ENCODE measurements at regions not wholly inside any gene's neighbourhood (a gene's known extent, or its start where the extent isn't known, plus 50 kb on each side); places are given as distances from the start of the nearest gene placed in this dataset.

- WGBS, 2 donors: 56 to 73% methylated on average over 4 of the region's 4 CpGs
- DNase-seq (ENCODE audit: low spot score in 2 of 2): no peak
- TF ChIP-seq POLR2A (IDR thresholded peaks at IDR 0.05): no peak
- no peak for TF ChIP-seq CTCF (IDR thresholded peaks at IDR 0.05)
- H3K4me3 ChIP-seq (ENCODE audit: low read depth, poor library complexity, severe bottlenecking): no peak overlapping the region
- intact Hi-C loops (cut with DNase I; ENCODE audit: low total_unique reads): no loop called here
Observed at GRCh38 chr18:77919923-77920322, 670.3 kb downstream of the GALR1 start.

GRCh38 chr18:77935342-77935741 is 685.7 kb downstream of the GALR1 start:
- no peak for DNase-seq (ENCODE audit: low spot score in 2 of 2)
- H3K4me3 ChIP-seq (ENCODE audit: low read depth, poor library complexity, severe bottlenecking): no peak overlapping the region
- intact Hi-C loops (cut with DNase I; ENCODE audit: low total_unique reads): no loop called here
- TF ChIP-seq CTCF (IDR thresholded peaks at IDR 0.05) (no peak), POLR2A (IDR thresholded peaks at IDR 0.05) (no peak)
- 68 to 90% methylated on average over 1 of the region's 1 CpG for WGBS, 2 donors

- 79 to 83% methylated on average over 10 of the region's 10 CpGs for WGBS, 2 donors
- TF ChIP-seq CTCF (IDR thresholded peaks at IDR 0.05) (no peak), POLR2A (IDR thresholded peaks at IDR 0.05) (no peak)
- no peak overlapping the region for H3K4me3 ChIP-seq (ENCODE audit: low read depth, poor library complexity, severe bottlenecking)
- DNase-seq (ENCODE audit: low spot score in 2 of 2): no peak
- intact Hi-C loops (cut with DNase I; ENCODE audit: low total_unique reads): no loop called here
Observed at GRCh38 chr18:77940566-77940965, 690.9 kb downstream of the GALR1 start.

- WGBS, 2 donors: 75 to 82% methylated on average over 7 of the region's 7 CpGs
- H3K4me3 ChIP-seq (ENCODE audit: low read depth, poor library complexity, severe bottlenecking): no peak overlapping the region
- no peak for DNase-seq (ENCODE audit: low spot score in 2 of 2)
- TF ChIP-seq POLR2A (IDR thresholded peaks at IDR 0.05): no peak
- TF ChIP-seq CTCF (IDR thresholded peaks at IDR 0.05): no peak
- intact Hi-C loops (cut with DNase I; ENCODE audit: low total_unique reads): no loop called here
Observed at GRCh38 chr18:77944533-77944932, 694.9 kb downstream of the GALR1 start.

- DNase-seq (ENCODE audit: low spot score in 2 of 2): no peak
- intact Hi-C loops (cut with DNase I; ENCODE audit: low total_unique reads): no loop called here
- no peak overlapping the region for H3K4me3 ChIP-seq (ENCODE audit: low read depth, poor library complexity, severe bottlenecking)
- TF ChIP-seq POLR2A (IDR thresholded peaks at IDR 0.05) (no peak), CTCF (IDR thresholded peaks at IDR 0.05) (no peak)
- WGBS, 2 donors: 5 to 13% methylated on average over 2 of the region's 2 CpGs
Observed at GRCh38 chr18:77948567-77948966, 698.9 kb downstream of the GALR1 start.

- intact Hi-C loops (cut with DNase I; ENCODE audit: low total_unique reads): no loop called here
- H3K4me3 ChIP-seq (ENCODE audit: low read depth, poor library complexity, severe bottlenecking): no peak overlapping the region
- TF ChIP-seq CTCF (IDR thresholded peaks at IDR 0.05) (no peak), POLR2A (IDR thresholded peaks at IDR 0.05) (no peak)
- no peak for DNase-seq (ENCODE audit: low spot score in 2 of 2)
- 29% methylated on average over 7 of the region's 7 CpGs for WGBS, 2 donors
Observed at GRCh38 chr18:77949355-77949973, 699.8 kb downstream of the GALR1 start.
